ENCODE measurements at regions not wholly inside any gene's neighbourhood (a gene's known extent, or its start where the extent isn't known, plus 50 kb on each side); places are given as distances from the start of the nearest gene placed in this dataset.

- Histone ChIP-seq H3K9me3 (ENCODE audit: low read depth, low read length) (no peaks in the 10 kb centered on the region), H3K4me3 (no peak overlapping the region), H3K9ac (ENCODE audit: insufficient read length) (no peak overlapping the region), H3K27ac (no peak overlapping the region), H3K36me3 (ENCODE audit: insufficient read depth, low read length) (no peaks in the 10 kb centered on the region)
- DNase-seq (ENCODE audit: low read depth, low spot score) = no peak
- TF ChIP-seq POLR2AphosphoS5 (IDR thresholded peaks at IDR 0.05; ENCODE audit: borderline replicate concordance, low read depth, low read length) (no peak), EZH2 (IDR thresholded peaks at IDR 0.05) (no peak), FOXP2 (optimal IDR thresholded peaks at IDR 0.05; ENCODE audit: control extremely low read depth, extremely low read length, insufficient read depth) (no peak)
Measured at GRCh38 chr20:23283096-23283850, 67.3 kb upstream of the NXT1 start.

DNA sequence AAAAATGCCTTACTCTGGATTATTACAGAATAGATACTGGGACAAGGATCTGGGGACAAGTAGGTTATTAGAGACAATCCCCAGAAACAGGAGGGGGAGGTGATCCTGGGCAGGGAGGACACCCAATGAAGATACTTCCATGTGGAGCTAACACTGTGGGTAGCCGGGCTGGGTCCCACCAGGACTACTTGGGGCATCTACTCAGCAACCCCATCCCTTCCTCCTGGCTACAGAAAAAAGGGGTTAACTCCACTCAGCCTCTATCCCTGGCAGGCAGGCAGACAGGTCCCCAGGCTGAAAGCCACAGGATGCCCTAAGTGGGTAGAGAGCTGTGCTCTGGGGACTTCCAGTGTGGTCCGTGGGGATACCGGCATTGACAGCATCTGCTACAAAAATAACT is 68.0 kb upstream of the NXT1 start:
- no peak overlapping the region for H3K4me3 ChIP-seq
- DNase-seq (ENCODE audit: low read depth, low spot score) = no peak
- no peaks in the 10 kb centered on the region for H3K36me3 ChIP-seq (ENCODE audit: insufficient read depth, low read length)
- TF ChIP-seq FOXP2 (optimal IDR thresholded peaks at IDR 0.05; ENCODE audit: control extremely low read depth, extremely low read length, insufficient read depth) (no peak), EZH2 (IDR thresholded peaks at IDR 0.05) (no peak), POLR2AphosphoS5 (IDR thresholded peaks at IDR 0.05; ENCODE audit: borderline replicate concordance, low read depth, low read length) (no peak)
- H3K9ac ChIP-seq (ENCODE audit: insufficient read length) = no peak overlapping the region
- no peaks in the 10 kb centered on the region for H3K9me3 ChIP-seq (ENCODE audit: low read depth, low read length)
- H3K27ac ChIP-seq = no peak overlapping the region

DNA sequence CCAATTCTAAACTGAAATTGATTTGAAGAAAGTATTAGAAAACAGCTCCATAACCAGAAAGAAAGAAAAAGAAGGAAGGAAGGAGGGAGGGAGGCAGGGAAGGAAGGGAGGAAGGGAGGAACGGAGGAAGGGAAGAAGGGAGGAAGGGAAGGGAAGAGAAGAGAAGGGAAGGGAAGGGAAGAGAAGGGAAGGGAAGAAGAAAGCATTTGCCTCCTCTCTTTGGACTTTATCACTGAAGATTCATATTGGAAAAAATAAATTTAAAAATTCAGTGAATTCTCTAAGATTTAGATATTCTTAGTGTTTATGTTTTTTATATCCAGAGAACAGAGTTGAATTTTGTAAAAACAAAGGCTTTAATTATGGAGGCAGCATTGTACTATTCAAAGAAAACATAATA is 68.5 kb upstream of the NXT1 start:
- H3K4me3 ChIP-seq = no peak overlapping the region
- DNase-seq (ENCODE audit: low read depth, low spot score) = no peak
- H3K9me3 ChIP-seq (ENCODE audit: low read depth, low read length) = no peaks in the 10 kb centered on the region
- no peaks in the 10 kb centered on the region for H3K36me3 ChIP-seq (ENCODE audit: insufficient read depth, low read length)
- no peak overlapping the region for H3K27ac ChIP-seq
- no peak for TF ChIP-seq FOXP2 (optimal IDR thresholded peaks at IDR 0.05; ENCODE audit: control extremely low read depth, extremely low read length, insufficient read depth)
- no peak overlapping the region for H3K9ac ChIP-seq (ENCODE audit: insufficient read length)

GRCh38 chr20:23279836-23280235 is 70.8 kb upstream of the NXT1 start:
- no peak for TF ChIP-seq EZH2 (IDR thresholded peaks at IDR 0.05)
- no peak for TF ChIP-seq POLR2AphosphoS5 (IDR thresholded peaks at IDR 0.05; ENCODE audit: borderline replicate concordance, low read depth, low read length)
- TF ChIP-seq FOXP2 (optimal IDR thresholded peaks at IDR 0.05; ENCODE audit: control extremely low read depth, extremely low read length, insufficient read depth) = no peak
- no peak overlapping the region for H3K27ac ChIP-seq
- no peak overlapping the region for H3K9ac ChIP-seq (ENCODE audit: insufficient read length)
- DNase-seq (ENCODE audit: low read depth, low spot score) = no peak
- H3K36me3 ChIP-seq (ENCODE audit: insufficient read depth, low read length) = no peaks in the 10 kb centered on the region
- H3K9me3 ChIP-seq (ENCODE audit: low read depth, low read length) = no peaks in the 10 kb centered on the region
- H3K4me3 ChIP-seq = no peak overlapping the region

GRCh38 chr20:23278172-23278571 is 72.4 kb upstream of the NXT1 start:
- Histone ChIP-seq H3K4me3 (no peak overlapping the region), H3K36me3 (ENCODE audit: insufficient read depth, low read length) (no peaks in the 10 kb centered on the region), H3K9me3 (ENCODE audit: low read depth, low read length) (no peaks in the 10 kb centered on the region), H3K9ac (ENCODE audit: insufficient read length) (no peak overlapping the region), H3K27ac (no peak overlapping the region)
- no peak for DNase-seq (ENCODE audit: low read depth, low spot score)
- TF ChIP-seq EZH2 (IDR thresholded peaks at IDR 0.05) (no peak), FOXP2 (optimal IDR thresholded peaks at IDR 0.05; ENCODE audit: control extremely low read depth, extremely low read length, insufficient read depth) (no peak), POLR2AphosphoS5 (IDR thresholded peaks at IDR 0.05; ENCODE audit: borderline replicate concordance, low read depth, low read length) (no peak)

DNA sequence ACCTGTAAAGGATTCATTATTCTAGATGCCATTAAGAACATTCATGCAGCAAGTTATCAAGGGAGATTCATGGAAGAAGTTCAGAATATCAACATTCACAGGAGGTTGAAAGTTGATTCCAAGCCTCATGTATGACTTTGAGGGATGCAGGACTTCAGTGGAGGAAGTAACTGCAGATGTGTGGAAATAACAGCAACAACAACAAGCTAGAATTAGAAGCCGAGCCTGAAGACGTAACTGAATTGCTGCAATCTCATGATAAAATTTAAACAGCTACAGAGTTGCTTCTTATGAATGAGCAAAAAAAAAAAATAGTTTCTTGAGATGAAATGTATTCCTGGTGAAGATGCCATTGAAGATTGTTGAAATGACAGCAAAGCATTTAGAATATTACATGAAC is 73.3 kb upstream of the NXT1 start:
- DNase-seq (ENCODE audit: low read depth, low spot score) = no peak
- TF ChIP-seq EZH2 (IDR thresholded peaks at IDR 0.05) = no peak
- no peak for TF ChIP-seq FOXP2 (optimal IDR thresholded peaks at IDR 0.05; ENCODE audit: control extremely low read depth, extremely low read length, insufficient read depth)
- TF ChIP-seq POLR2AphosphoS5 (IDR thresholded peaks at IDR 0.05; ENCODE audit: borderline replicate concordance, low read depth, low read length) = no peak
- Histone ChIP-seq H3K4me3 (no peak overlapping the region), H3K9ac (ENCODE audit: insufficient read length) (no peak overlapping the region), H3K36me3 (ENCODE audit: insufficient read depth, low read length) (no peaks in the 10 kb centered on the region), H3K9me3 (ENCODE audit: low read depth, low read length) (no peaks in the 10 kb centered on the region), H3K27ac (no peak overlapping the region)

DNA sequence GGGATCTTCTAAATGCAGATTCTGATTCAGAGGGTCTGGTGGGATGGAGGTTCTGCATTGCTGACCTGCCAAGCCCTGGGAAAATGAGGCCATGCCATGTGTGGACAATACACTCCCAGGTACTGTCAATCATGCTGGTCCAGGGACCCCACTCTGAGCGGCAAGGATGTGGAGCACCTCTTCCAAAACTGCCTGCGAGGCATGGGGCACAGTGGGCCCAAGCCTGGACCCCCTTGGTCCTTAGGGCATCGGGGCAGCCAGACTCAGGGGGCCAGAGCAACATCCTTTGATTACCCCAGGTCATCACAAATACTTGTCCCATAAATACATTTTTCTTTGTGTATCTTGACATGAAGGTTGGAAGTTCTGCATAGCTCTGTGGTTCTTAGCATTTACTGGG is 76.8 kb upstream of the NXT1 start:
- no peak overlapping the region for H3K27ac ChIP-seq
- no peaks in the 10 kb centered on the region for H3K36me3 ChIP-seq (ENCODE audit: insufficient read depth, low read length)
- no peaks in the 10 kb centered on the region for H3K9me3 ChIP-seq (ENCODE audit: low read depth, low read length)
- no peak overlapping the region for H3K4me3 ChIP-seq
- no peak for DNase-seq (ENCODE audit: low read depth, low spot score)
- TF ChIP-seq EZH2 (IDR thresholded peaks at IDR 0.05) (no peak), FOXP2 (optimal IDR thresholded peaks at IDR 0.05; ENCODE audit: control extremely low read depth, extremely low read length, insufficient read depth) (no peak), POLR2AphosphoS5 (IDR thresholded peaks at IDR 0.05; ENCODE audit: borderline replicate concordance, low read depth, low read length) (no peak)
- no peak overlapping the region for H3K9ac ChIP-seq (ENCODE audit: insufficient read length)

DNA sequence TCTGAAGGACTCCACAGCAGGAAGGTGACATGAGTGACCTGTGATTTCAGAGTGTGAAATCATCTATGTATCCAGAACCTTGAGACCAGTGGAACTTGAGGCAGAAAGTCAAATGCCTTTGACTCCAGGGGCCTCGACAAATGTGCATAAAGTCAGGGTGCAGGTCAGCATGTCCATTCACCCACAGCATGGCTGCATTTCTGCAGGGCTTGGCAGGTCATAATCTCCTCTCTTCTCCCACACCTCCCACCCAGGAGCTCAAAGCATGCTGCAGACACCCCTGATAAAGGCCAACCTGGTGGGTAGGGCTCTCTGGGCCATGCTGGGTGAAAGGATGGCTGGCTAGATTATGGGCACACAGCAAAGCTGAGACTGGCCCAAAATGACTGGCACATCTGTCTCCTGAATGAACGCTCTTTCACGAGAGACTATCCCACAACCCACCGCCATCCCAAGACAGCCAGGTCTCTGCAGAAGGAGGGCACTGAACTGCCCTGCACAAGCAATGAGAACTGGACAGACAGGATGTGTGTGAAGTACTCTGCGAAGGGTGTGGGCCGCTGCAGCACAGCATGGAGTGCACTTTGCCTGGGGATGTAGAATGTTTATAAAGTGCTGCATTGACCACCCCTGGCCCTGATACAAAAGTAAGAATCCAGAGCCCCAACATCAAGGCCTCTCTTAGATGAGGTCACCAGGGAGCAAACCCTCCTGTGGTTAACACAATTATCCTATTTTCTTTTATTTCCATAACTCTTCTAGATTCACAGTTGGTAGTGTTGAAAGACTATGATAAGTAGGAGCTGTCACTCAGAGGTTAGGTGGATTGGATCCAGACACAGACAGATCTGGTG is 78.2 kb upstream of the NXT1 start:
- Histone ChIP-seq H3K27ac (no peak overlapping the region), H3K9me3 (ENCODE audit: low read depth, low read length) (no peaks in the 10 kb centered on the region), H3K36me3 (ENCODE audit: insufficient read depth, low read length) (no peaks in the 10 kb centered on the region), H3K9ac (ENCODE audit: insufficient read length) (no peak overlapping the region), H3K4me3 (no peak overlapping the region)
- DNase-seq (ENCODE audit: low read depth, low spot score) = no peak
- TF ChIP-seq FOXP2 (optimal IDR thresholded peaks at IDR 0.05; ENCODE audit: control extremely low read depth, extremely low read length, insufficient read depth) (no peak), POLR2AphosphoS5 (IDR thresholded peaks at IDR 0.05; ENCODE audit: borderline replicate concordance, low read depth, low read length) (no peak), EZH2 (IDR thresholded peaks at IDR 0.05) (no peak)

All from SK-N-MC (cell line).